OCI-LY3 (cell line): ENCODE measurements at regions not wholly inside any gene's neighbourhood (a gene's known extent, or its start where the extent isn't known, plus 50 kb on each side); places are given as distances from the start of the nearest gene placed in this dataset.

Experiments
- H2AFZ ChIP-seq: fragments of 200-600, 300-600 bp; shearing (Covaris generic); 2 replicates; pipeline ENCODE4 v1.6.0; 2014; ENCODE audit warnings: antibody characterized with exemption, low read depth, low read length
- H3K27ac ChIP-seq: fragments of 200-600, 300-600 bp; sonication (generic); 2 replicates; pipeline ENCODE4 v1.5.1; 2014; ENCODE audit warnings: mild to moderate bottlenecking, low read length, moderate library complexity, mixed read lengths
- H3K27me3 ChIP-seq: fragments of 200-600, 300-600 bp; sonication (generic); 2 replicates; pipeline ENCODE4 v1.6.1; 2014; ENCODE audit warnings: low read depth, low read length, mixed read lengths
- H3K36me3 ChIP-seq: fragments of 200-600, 300-600 bp; sonication (generic); replicated peaks from 2 replicates; pipeline ENCODE3; 2014; ENCODE audit warnings: low read depth, low read length, mixed read lengths
- H3K4me1 ChIP-seq: fragments of 300-600, 200-600 bp; sonication (generic); 2 replicates; pipeline ENCODE4 v1.6.1; 2014; ENCODE audit warnings: low read length, mixed read lengths
- H3K4me2 ChIP-seq: fragments of 200-600, 300-600 bp; sonication (generic); 2 replicates; pipeline ENCODE4 v1.6.1; 2014; ENCODE audit warnings: low read length, mixed read lengths
- H3K4me3 ChIP-seq: fragments of 300-600, 200-600 bp; sonication (generic); 2 replicates; pipeline ENCODE4 v1.5.1; 2014; ENCODE audit warnings: antibody characterized with exemption, mild to moderate bottlenecking, low read length, moderate library complexity
- H3K79me2 ChIP-seq: fragments of 300-600, 200-600 bp; shearing (Covaris generic); 2 replicates; pipeline ENCODE4 v1.6.1; 2014; ENCODE audit warnings: mild to moderate bottlenecking, low read length, mixed read lengths
- H3K9ac ChIP-seq: fragments of 300-600, 200-600 bp; shearing (Covaris generic); 2 replicates; pipeline ENCODE4 v1.6.0; 2014; ENCODE audit warnings: mild to moderate bottlenecking, low read length, moderate library complexity
- H3K9me3 ChIP-seq: fragments of 200-600, 300-600 bp; shearing (Covaris generic); 2 replicates; pipeline ENCODE4 v1.6.1; 2014; ENCODE audit warnings: low read length, mixed read lengths; ENCODE audit not compliant: insufficient read depth
- H4K20me1 ChIP-seq: fragments of 200-600, 300-600 bp; sonication (generic); 2 replicates; pipeline ENCODE4 v1.6.1; 2016; ENCODE audit warnings: low read length, mixed read lengths; ENCODE audit not compliant: insufficient read depth
- CTCF ChIP-seq: fragments of 200-600, 300-600 bp; sonication (generic); IDR thresholded peaks from 2 replicates; pipeline ENCODE4 v1.5.1; 2014; ENCODE audit warnings: antibody characterized with exemption, low read length, low read depth
- EZH2phosphoT487 ChIP-seq: fragments of 200-600 bp; shearing (Covaris generic); IDR thresholded peaks from 2 replicates; pipeline ENCODE4 v1.6.1; 2018; ENCODE audit warnings: antibody characterized with exemption, mixed run types, low read depth

GRCh38 chr9:117464941-117465616, 50.2 kb upstream of the ASTN2 start:
- no peak overlapping the region for H3K9ac ChIP-seq
- no peaks in the 10 kb centered on the region for H3K9me3 ChIP-seq
- no peaks in the 10 kb centered on the region for H3K4me1 ChIP-seq
- no peak overlapping the region for H2AFZ ChIP-seq
- H3K27ac ChIP-seq = no peak overlapping the region
- no peaks in the 10 kb centered on the region for H3K36me3 ChIP-seq
- H3K4me3 ChIP-seq = no peak overlapping the region
- TF ChIP-seq CTCF (no peak), EZH2phosphoT487 (no peak)
- H3K4me2 ChIP-seq = no peak overlapping the region
- no peaks in the 10 kb centered on the region for H3K79me2 ChIP-seq
- H4K20me1 ChIP-seq = no peaks in the 10 kb centered on the region
- H3K27me3 ChIP-seq = peaks cover 17% of the 10 kb centered on the region; the same call in 1 of the 2 replicates
